ENCODE measurements at regions not wholly inside any gene's neighbourhood (a gene's known extent, or its start where the extent isn't known, plus 50 kb on each side); places are given as distances from the start of the nearest gene placed in this dataset.

GRCh38 chr1:228838717-228839500 is 103.6 kb downstream of the RHOU start:
- TF ChIP-seq CTCF (IDR thresholded peaks at IDR 0.05) (no peak), POLR2AphosphoS5 (IDR thresholded peaks at IDR 0.05) (no peak)

Measured in sigmoid colon (tissue), 4 donors.